GM12874 (cell line): ENCODE measurements at regions not wholly inside any gene's neighbourhood (a gene's known extent, or its start where the extent isn't known, plus 50 kb on each side); places are given as distances from the start of the nearest gene placed in this dataset.

Experiments used
- CTCF ChIP-seq: IDR thresholded peaks from 2 replicates; pipeline ENCODE4 v1.5.1; 2011; ENCODE audit warnings: low read depth, mild to moderate bottlenecking, control low read depth, low read length, moderate library complexity; ENCODE audit not compliant: insufficient read depth

GRCh38 chr9:87422999-87423398, 74.7 kb upstream of the DAPK1 start:
- TF ChIP-seq CTCF = no peak

GRCh38 chr9:87425202-87425601, 72.5 kb upstream of the DAPK1 start:
- TF ChIP-seq CTCF = no peak

GRCh38 chr9:87427851-87428506, 69.7 kb upstream of the DAPK1 start:
- no peak for TF ChIP-seq CTCF

GRCh38 chr9:87428659-87429058, 69.0 kb upstream of the DAPK1 start:
- no peak for TF ChIP-seq CTCF

- TF ChIP-seq CTCF = no peak
Measured at GRCh38 chr9:87431837-87432236, 65.8 kb upstream of the DAPK1 start.

- TF ChIP-seq CTCF = no peak
Measured at GRCh38 chr9:87433853-87434252, 63.8 kb upstream of the DAPK1 start.

GRCh38 chr9:87434366-87434765, 63.3 kb upstream of the DAPK1 start:
- no peak for TF ChIP-seq CTCF
